ENCODE measurements at regions not wholly inside any gene's neighbourhood (a gene's known extent, or its start where the extent isn't known, plus 50 kb on each side); places are given as distances from the start of the nearest gene placed in this dataset.

DNA sequence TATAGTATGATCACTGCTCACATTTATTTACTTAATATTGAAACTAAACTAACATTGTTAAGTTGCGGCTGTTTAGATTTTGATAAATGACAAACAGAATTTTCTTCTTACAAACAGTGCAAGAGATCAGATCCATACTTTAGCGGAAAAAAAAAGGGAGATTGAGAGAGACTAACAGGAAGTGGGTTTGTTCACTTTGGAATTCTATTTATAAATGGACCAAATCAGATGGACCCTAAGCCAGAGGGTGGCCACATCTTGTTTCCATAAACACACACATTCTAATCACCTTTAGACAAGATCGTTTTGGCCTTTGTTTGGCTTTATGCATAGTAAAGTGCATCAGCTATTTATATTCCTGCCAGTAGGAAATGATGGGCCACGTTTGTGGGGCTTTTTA, 381.4 kb upstream of the CD180 start:
- TF ChIP-seq, protein P1, sequence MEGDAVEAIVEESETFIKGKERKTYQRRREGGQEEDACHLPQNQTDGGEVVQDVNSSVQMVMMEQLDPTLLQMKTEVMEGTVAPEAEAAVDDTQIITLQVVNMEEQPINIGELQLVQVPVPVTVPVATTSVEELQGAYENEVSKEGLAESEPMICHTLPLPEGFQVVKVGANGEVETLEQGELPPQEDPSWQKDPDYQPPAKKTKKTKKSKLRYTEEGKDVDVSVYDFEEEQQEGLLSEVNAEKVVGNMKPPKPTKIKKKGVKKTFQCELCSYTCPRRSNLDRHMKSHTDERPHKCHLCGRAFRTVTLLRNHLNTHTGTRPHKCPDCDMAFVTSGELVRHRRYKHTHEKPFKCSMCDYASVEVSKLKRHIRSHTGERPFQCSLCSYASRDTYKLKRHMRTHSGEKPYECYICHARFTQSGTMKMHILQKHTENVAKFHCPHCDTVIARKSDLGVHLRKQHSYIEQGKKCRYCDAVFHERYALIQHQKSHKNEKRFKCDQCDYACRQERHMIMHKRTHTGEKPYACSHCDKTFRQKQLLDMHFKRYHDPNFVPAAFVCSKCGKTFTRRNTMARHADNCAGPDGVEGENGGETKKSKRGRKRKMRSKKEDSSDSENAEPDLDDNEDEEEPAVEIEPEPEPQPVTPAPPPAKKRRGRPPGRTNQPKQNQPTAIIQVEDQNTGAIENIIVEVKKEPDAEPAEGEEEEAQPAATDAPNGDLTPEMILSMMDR (IDR thresholded peaks at IDR 0.05), result no peak
- no peak for TF ChIP-seq EP300 (IDR thresholded peaks at IDR 0.05)
